T47D (cell line): ENCODE measurements at regions not wholly inside any gene's neighbourhood (a gene's known extent, or its start where the extent isn't known, plus 50 kb on each side); places are given as distances from the start of the nearest gene placed in this dataset.

Source experiments
- DNase-seq, 2 experiments: peaks; one replicate each; pipeline versions ENCODE4 v3.0.0 to v3.0.0-alpha.2; 2011 to 2012; ENCODE audit warnings: low read depth in 1 of 2, low spot score in 1 of 2
- JUND ChIP-seq: IDR thresholded peaks from 2 replicates; pipeline ENCODE4 v1.6.1; 2012; ENCODE audit warnings: low read depth
- in situ Hi-C: cut with HindIII; loops from 2 replicates; pipeline ENCODE4 v1.10.0; 2016; ENCODE audit warnings: low sequenced_read_pairs, low pct_unique_long_range_greater_than_20kb

DNA sequence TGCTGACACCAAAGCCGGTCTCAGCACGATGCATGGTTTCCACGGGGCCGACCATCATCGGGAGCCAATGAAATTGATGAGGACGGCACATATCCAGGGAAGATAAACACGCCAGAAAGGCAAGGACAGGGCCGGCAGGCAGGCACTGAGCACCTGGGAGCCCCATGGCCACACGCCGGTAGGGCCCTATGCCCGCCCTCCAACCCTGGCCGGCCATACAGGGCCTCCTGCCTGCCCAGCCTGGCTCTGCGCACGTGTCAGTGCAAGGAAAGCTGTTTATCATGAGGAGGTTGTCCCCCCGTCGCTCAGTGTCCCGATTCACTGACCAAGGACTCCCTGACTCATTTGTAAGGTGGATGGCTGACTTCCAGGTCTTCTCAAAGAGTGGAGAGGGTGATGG lies 237.5 kb downstream of the GLI2 start:
- TF ChIP-seq JUND = no peak
- DNase-seq = no peak
- in situ Hi-C loops = no loop called here

DNA sequence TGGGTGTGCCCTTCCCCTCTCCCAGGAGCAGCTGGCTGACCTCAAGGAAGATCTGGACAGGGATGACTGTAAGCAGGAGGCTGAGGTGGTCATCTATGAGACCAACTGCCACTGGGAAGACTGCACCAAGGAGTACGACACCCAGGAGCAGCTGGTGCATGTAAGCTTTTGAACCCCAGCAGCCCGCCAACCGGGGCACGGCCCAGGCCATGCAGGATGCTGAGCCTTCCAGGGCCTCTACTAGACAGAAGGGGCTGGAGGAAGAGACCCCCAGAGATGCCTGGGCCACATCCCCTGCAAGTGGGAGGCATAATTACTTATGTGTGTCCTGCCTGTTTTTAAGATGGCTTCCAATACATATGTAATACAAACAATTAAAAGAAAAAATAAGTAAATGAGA lies 239.3 kb downstream of the GLI2 start:
- no peak for TF ChIP-seq JUND
- in situ Hi-C loops = no loop called here
- DNase-seq = no peak

- DNase-seq = no peak
- in situ Hi-C loops = no loop called here
Measured at GRCh38 chr2:120976501-120977307, 241.0 kb downstream of the GLI2 start.

GRCh38 chr2:120977582-120978358 lies 242.1 kb downstream of the GLI2 start:
- no peak for TF ChIP-seq JUND
- in situ Hi-C loops = no loop called here

More at GRCh38 chr2:120976501-120977307, 241.0 kb downstream of the GLI2 start:
- TF ChIP-seq JUND = no peak

DNA sequence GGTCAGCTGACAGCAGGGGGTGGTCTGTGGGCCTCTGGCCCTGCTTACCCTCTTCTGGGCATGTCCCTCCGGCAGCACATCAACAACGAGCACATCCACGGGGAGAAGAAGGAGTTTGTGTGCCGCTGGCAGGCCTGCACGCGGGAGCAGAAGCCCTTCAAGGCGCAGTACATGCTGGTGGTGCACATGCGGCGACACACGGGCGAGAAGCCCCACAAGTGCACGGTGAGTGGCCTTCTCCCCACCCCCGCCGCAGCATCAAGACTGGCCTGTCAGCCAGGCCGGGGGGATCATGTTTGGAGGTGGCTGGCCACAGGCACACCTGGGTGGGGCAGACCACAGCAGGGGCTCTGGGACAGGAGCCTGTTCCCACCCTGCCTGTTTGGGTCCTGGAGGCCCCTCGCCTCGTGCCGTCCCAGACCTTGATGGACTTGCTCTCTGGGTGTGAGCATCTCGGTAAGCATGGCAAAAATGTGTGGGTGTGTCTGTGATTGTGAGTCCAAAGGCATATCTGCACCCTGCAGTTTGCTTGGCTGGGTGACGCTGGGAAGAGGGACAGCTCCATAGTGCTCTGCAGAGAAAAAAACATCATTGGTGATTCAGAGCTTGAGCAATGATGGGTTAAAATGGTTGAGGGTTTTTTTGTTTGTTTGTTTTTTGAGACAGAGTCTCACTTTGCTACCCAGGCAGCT lies 242.8 kb downstream of the GLI2 start:
- DNase-seq = no peak
- TF ChIP-seq JUND = no peak
- in situ Hi-C loops = no loop called here

More at GRCh38 chr2:120977582-120978358, 242.1 kb downstream of the GLI2 start:
- DNase-seq = no peak

- DNase-seq = no peak
- TF ChIP-seq JUND = no peak
- in situ Hi-C loops = no loop called here
Measured at GRCh38 chr2:120979398-120979797, 243.7 kb downstream of the GLI2 start.

DNA sequence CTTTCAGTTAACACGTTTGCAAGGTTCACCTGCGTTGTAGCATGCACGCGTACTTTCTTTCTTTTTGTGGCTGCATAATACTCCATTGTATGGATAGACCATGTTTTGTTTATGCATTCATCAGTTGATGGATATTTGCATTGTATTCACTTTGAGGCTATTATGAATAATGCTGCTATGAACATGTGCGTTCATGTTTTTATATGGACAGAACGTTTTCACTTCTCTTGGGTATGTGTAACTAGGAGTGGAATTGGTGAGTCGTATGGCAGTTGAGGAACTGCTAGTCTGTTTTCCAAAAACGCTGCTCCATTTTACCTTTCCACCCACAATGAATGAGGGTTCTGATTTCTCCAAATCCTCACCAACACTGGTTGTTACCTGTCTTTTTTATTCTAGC lies 244.3 kb downstream of the GLI2 start:
- in situ Hi-C loops = no loop called here
- TF ChIP-seq JUND = no peak
- DNase-seq = no peak

DNA sequence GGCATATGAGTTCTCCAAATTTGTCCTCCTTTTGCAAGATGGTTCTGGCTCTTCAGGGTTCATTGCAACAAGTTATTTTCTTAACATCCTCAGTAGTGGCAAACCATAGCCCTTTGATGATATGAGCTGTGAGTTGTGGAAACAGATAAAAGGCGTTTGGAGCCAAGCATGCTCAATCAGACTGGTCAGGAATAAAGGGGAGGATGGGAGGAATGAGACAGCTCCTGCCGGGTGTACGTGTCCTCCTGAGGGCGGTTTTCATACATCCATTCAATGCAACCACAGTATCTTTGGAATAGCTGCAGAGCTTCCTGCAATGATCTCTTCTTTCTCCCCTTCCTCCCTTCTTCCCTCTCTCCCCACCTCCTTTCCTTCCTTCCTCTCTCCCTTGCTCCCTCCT lies 245.8 kb downstream of the GLI2 start:
- in situ Hi-C loops = no loop called here
- no peak for DNase-seq
- no peak for TF ChIP-seq JUND

GRCh38 chr2:120982598-120982997 lies 246.9 kb downstream of the GLI2 start:
- TF ChIP-seq JUND = no peak
- DNase-seq = no peak
- in situ Hi-C loops = no loop called here

DNA sequence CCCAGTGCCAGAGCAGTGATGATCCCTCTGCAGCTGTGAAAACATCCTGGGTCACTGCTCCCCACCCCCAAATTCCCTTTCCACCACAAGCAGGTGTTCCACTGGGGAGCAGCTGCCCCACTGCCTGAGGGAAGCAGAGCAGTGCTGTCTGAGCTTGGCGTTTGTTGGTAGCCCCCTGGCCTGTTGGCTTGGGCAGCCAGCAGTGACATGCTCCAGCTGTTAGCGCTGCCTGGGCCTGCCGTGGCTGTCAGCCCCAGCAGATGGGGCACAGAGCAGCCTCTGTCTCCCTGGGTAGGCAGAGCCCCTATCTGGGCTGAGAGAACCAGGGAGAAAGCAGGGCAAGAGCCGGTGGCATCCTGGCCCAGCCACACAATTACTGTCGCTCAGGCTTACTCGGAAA lies 247.7 kb downstream of the GLI2 start:
- no peak for DNase-seq
- in situ Hi-C loops = no loop called here
- TF ChIP-seq JUND = no peak

DNA sequence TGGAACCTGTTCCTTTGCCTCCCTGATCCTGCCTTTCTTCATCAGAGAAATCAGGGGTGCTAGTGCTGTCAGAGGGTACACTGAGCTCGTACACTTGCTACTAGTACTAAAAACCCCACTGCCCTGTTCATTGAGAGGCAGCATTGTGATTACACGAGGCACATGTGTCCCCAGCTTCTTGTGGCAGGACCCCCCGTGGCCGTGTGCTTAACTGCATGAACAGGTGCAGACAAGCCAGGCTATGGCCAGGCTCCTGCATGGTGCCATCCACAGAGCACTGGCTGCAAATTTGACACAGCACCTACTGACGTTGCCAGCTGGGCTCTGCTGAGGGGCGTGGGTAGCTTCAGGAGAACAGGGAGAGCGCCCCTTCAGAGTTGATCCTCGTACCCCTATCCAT lies 248.4 kb downstream of the GLI2 start:
- in situ Hi-C loops = no loop called here
- TF ChIP-seq JUND = no peak
- DNase-seq = peak; percentile 2 to 35

GRCh38 chr2:120984452-120985173 lies 248.9 kb downstream of the GLI2 start:
- TF ChIP-seq JUND = no peak
- in situ Hi-C loops = no loop called here

More at GRCh38 chr2:120984452-120985173, 248.9 kb downstream of the GLI2 start:
- DNase-seq = no peak
